ENCODE measurements at regions not wholly inside any gene's neighbourhood (a gene's known extent, or its start where the extent isn't known, plus 50 kb on each side); places are given as distances from the start of the nearest gene placed in this dataset.

GRCh38 chr15:29563112-29563511 is 259.2 kb downstream of the TJP1 start:
- TF ChIP-seq CTCF (IDR thresholded peaks at IDR 0.05) (no peak), POLR2A (IDR thresholded peaks at IDR 0.05) (no peak)
